Right lobe of liver (tissue), 4 donors: ENCODE measurements at regions not wholly inside any gene's neighbourhood (a gene's known extent, or its start where the extent isn't known, plus 50 kb on each side); places are given as distances from the start of the nearest gene placed in this dataset.

Experiments
- CTCF ChIP-seq, 4 donors: fragments of 200-600 bp in 3 of 4; fragments of 450-650 bp in 1 of 4; IDR thresholded peaks; one replicate each; pipeline versions ENCODE4 v1.5.1 to v1.8.0; 2016 to 2022; ENCODE audit warnings: antibody characterized with exemption in 4 of 4, mild to moderate bottlenecking in 2 of 4
- POLR2A ChIP-seq: fragments of 450-650 bp; IDR thresholded peaks from one replicate; pipeline ENCODE4 v1.6.1; 2017; ENCODE audit warnings: antibody characterized with exemption, mild to moderate bottlenecking
- donor health status: DM: no; HTN: no; CAD: no.
- donor health status: DM: no; HTN: no; CAD: no.
- donor health status: DM: no; HTN: yes; CAD: no.

- TF ChIP-seq CTCF (IDR thresholded peaks at IDR 0.05) (no peak), POLR2A (no peak)
These were observed 1131.8 kb upstream of the TMPRSS15 start for GRCh38 chr21:19535356-19535755.
